HepG2 (cell line): ENCODE measurements at regions not wholly inside any gene's neighbourhood (a gene's known extent, or its start where the extent isn't known, plus 50 kb on each side); places are given as distances from the start of the nearest gene placed in this dataset.

ENCODE experiments used
- ATAC-seq: fragments of 200-7000 bp; cut with Tn5 transposase; 3 replicates; pipeline ENCODE4 v1.9.1; 2020; ENCODE audit warnings: mild to moderate bottlenecking, moderate library complexity
- BruUV-seq: library from RNA; stranded (reverse); fragments of 400-500 nt; replicated peaks from 2 replicates; lab custom pipeline; 2021; lab: Mats Ljungman, UMichigan
- CTCF ChIA-PET: fragments of 300-600 bp; formaldehyde crosslinking; extraction: SDS; loops from one replicate; lab custom pipeline; 2021; ENCODE audit warnings: low total read pairs, inconsistent platforms, low intra/inter-chr PET ratio; lab: Yijun Ruan, JAX
- POLR2A ChIA-PET: fragments of 350-600 bp; sonication (Branson Sonifier 250); formaldehyde crosslinking; loops from one replicate; lab custom pipeline; 2020; ENCODE audit warnings: antibody characterized with exemption, inconsistent platforms; lab: Yijun Ruan, JAX
- DNase-seq: peaks from one replicate; pipeline ENCODE4 v3.0.0-alpha.2; 2015; ENCODE audit warnings: low spot score
- FAIRE-seq: peaks from 3 replicates; lab custom pipeline; 2011; peaks lifted over from hg19 to GRCh38; lab: Jason Lieb, UNC
- H2AFZ ChIP-seq: one replicate; pipeline ENCODE4 v1.6.1; 2011; ENCODE audit warnings: low read length, inconsistent platforms
- H3K27ac ChIP-seq: fragments of 300-600 bp; 3 replicates; pipeline ENCODE4 v1.8.0; 2011; ENCODE audit warnings: mixed run types, mild to moderate bottlenecking, mixed read lengths, low read length, inconsistent platforms; ENCODE audit not compliant: insufficient read depth; ENCODE audit errors: extremely low read length
- H3K27me3 ChIP-seq, 2 experiments: fragments of 200-600 bp in 1 of 2; 2 replicates in 1 of 2; 3 replicates in 1 of 2; pipeline versions ENCODE4 v1.6.0 to v1.8.0; 2011; ENCODE audit warnings: low read length in 2 of 2, mild to moderate bottlenecking in 2 of 2, moderate library complexity in 2 of 2, inconsistent platforms in 1 of 2; ENCODE audit not compliant: insufficient read depth in 2 of 2, control insufficient read depth in 1 of 2
- H3K36me3 ChIP-seq, 2 experiments: fragments of 200-600 bp in 1 of 2; replicated peaks in 1 of 2; 2 replicates in 1 of 2; 3 replicates in 1 of 2; pipeline versions ENCODE4 v1.5.1 to v1.8.0; 2011; ENCODE audit warnings: low read length in 2 of 2, inconsistent platforms in 1 of 2; ENCODE audit not compliant: insufficient read depth in 2 of 2, control insufficient read depth in 1 of 2
- H3K4me1 ChIP-seq: 2 replicates; pipeline ENCODE4 v1.5.1; 2012; ENCODE audit warnings: low read length, inconsistent platforms; ENCODE audit not compliant: insufficient read depth
- H3K4me2 ChIP-seq: 2 replicates; pipeline ENCODE4 v1.6.0; 2011; ENCODE audit warnings: low read depth, low read length, inconsistent platforms
- H3K4me3 ChIP-seq, 3 experiments: fragments of 200-600 bp in 1 of 3; sonication (generic), shearing (Covaris generic) in 1 of 3; replicated peaks in 1 of 3; 2 replicates each; pipeline ENCODE4 v1.5.1; 2011 to 2016; ENCODE audit warnings: low read length in 3 of 3, inconsistent platforms in 2 of 3, low read depth in 2 of 3, mild to moderate bottlenecking in 2 of 3, control low read depth in 1 of 3, mixed read lengths in 1 of 3; ENCODE audit not compliant: insufficient read depth in 1 of 3
- H3K79me2 ChIP-seq: one replicate; pipeline ENCODE4 v1.6.1; 2011; ENCODE audit warnings: low read length, inconsistent platforms; ENCODE audit not compliant: insufficient read depth
- H3K9ac ChIP-seq: 2 replicates; pipeline ENCODE4 v1.6.0; 2011; ENCODE audit warnings: mild to moderate bottlenecking, low read depth, low read length, inconsistent platforms; ENCODE audit not compliant: insufficient read depth
- H3K9me3 ChIP-seq: 2 replicates; pipeline ENCODE4 v1.5.1; 2012; ENCODE audit warnings: mild to moderate bottlenecking, low read length
- H4K20me1 ChIP-seq: 2 replicates; pipeline ENCODE4 v1.6.0; 2011; ENCODE audit warnings: inconsistent platforms, mild to moderate bottlenecking, low read length, moderate library complexity; ENCODE audit not compliant: insufficient read depth
- CREM ChIP-seq, 2 experiments: sonication (generic) in 1 of 2; formaldehyde crosslinking in 1 of 2; IDR thresholded peaks; 2 replicates each; pipeline versions ENCODE4 v1.4.0 to v1.6.1; 2016 to 2020; ENCODE audit warnings: antibody characterized with exemption in 1 of 2, mild to moderate bottlenecking in 1 of 2, missing genetic modification reagents in 1 of 2
- EP300 ChIP-seq, 3 experiments: sonication (generic) in 1 of 3; formaldehyde crosslinking in 1 of 3; IDR thresholded peaks; 2 replicates each; pipeline versions ENCODE4 v1.5.1 to v1.6.1; 2011 to 2020; ENCODE audit warnings: low read depth in 2 of 3, low read length in 2 of 3, borderline replicate concordance in 1 of 3, improper control_type of control experiment in 1 of 3, mild to moderate bottlenecking in 1 of 3, missing genetic modification reagents in 1 of 3, moderate library complexity in 1 of 3
- FOSL2 ChIP-seq: sonication (generic); formaldehyde crosslinking; IDR thresholded peaks from 2 replicates; pipeline ENCODE4 v1.4.0; 2020; ENCODE audit warnings: missing genetic modification reagents
- FOXA3 ChIP-seq: IDR thresholded peaks from 2 replicates; pipeline ENCODE4 v1.6.1; 2016; ENCODE audit warnings: missing genetic modification reagents, missing compliant biosample characterization
- HNF1B ChIP-seq: sonication (generic); formaldehyde crosslinking; IDR thresholded peaks from 2 replicates; pipeline ENCODE4 v1.5.1; 2020; ENCODE audit warnings: mild to moderate bottlenecking, moderate library complexity, missing genetic modification reagents
- KIAA2018 ChIP-seq: sonication (generic); formaldehyde crosslinking; IDR thresholded peaks from 2 replicates; pipeline ENCODE4 v1.5.0; 2020; ENCODE audit warnings: mild to moderate bottlenecking, missing genetic modification reagents, borderline replicate concordance
- NFE2L2 ChIP-seq: fragments of 150-350 bp; IDR thresholded peaks from 2 replicates; pipeline ENCODE4 v1.6.1; 2014; ENCODE audit warnings: low read length
- PBX3 ChIP-seq: sonication (generic); formaldehyde crosslinking; IDR thresholded peaks from 2 replicates; pipeline ENCODE4 v1.8.1; 2023; ENCODE audit warnings: missing genetic modification reagents, inconsistent platforms, borderline replicate concordance
- SAP130 ChIP-seq: IDR thresholded peaks from 2 replicates; pipeline ENCODE4 v1.6.1; 2016; ENCODE audit warnings: low read depth
- TMF1 ChIP-seq: sonication (generic); formaldehyde crosslinking; IDR thresholded peaks from 2 replicates; pipeline ENCODE4 v1.8.1; 2022; ENCODE audit warnings: low read depth, missing genetic modification reagents
- ZNF792 ChIP-seq: IDR thresholded peaks from 2 replicates; pipeline ENCODE4 v1.6.1; 2016
- whole genome bisulfite sequencing: methylation state at CpG from one replicate; pipeline ENCODE4 v1.1.6; 2017; ENCODE audit warnings: low lambda C conversion rate; 5-methylcytosine and 5-hydroxymethylcytosine counted together
- in situ Hi-C: cut with HindIII; loops from 2 replicates; pipeline ENCODE4 v1.10.0; 2017; ENCODE audit warnings: low pct_unique_long_range_greater_than_20kb; ENCODE audit not compliant: extremely low pct_ligation_motif_present
- intact Hi-C: fragments of 100-400 bp; cut with micrococcal nuclease; formaldehyde crosslinking; loops from one replicate; pipeline ENCODE4 v1.10.0; 2022; ENCODE audit not compliant: unreplicated experiment

GRCh38 chr7:41573015-41573414 is 129.9 kb downstream of the INHBA start:
- ATAC-seq (no peak; the same call in 2 of the 3 replicates), FAIRE-seq (no peak), DNase-seq (no peak)
- H2AFZ ChIP-seq = peak overlapping the region; percentile 6
- BruUV-seq = no TSS peak
- intact Hi-C loops (no loop called here), in situ Hi-C loops (no loop called here)
- 0% methylated on average over 2 of the region's 2 CpGs for WGBS
- H3K9me3 ChIP-seq = peaks cover 24% of the 10 kb centered on the region
- no peak overlapping the region for H3K4me3 ChIP-seq
- no peaks in the 10 kb centered on the region for H3K79me2 ChIP-seq
- no peaks in the 10 kb centered on the region for H3K36me3 ChIP-seq
- H3K27me3 ChIP-seq = no peaks in the 10 kb centered on the region
- H3K9ac ChIP-seq = no peak overlapping the region
- ChIA-PET CTCF (no interaction called here), POLR2A (no interaction called here)
- H3K4me2 ChIP-seq = no peak overlapping the region
- H3K4me1 ChIP-seq = no peaks in the 10 kb centered on the region
- no peaks in the 10 kb centered on the region for H4K20me1 ChIP-seq
- H3K27ac ChIP-seq = no peak overlapping the region
- TF ChIP-seq KIAA2018 (CRISPR knock-in tag) = no peak
- 0 out of 2 replicates have a peak, but pooled peaks have one; percentile 12 for TF ChIP-seq SAP130 (CRISPR knock-in tag)
- no peak for TF ChIP-seq ZNF792 (CRISPR knock-in tag)
- TF ChIP-seq TMF1 (CRISPR knock-in tag) = no peak
- peak; percentile 50; the same call in 1 of the 2 replicates for TF ChIP-seq FOSL2 (CRISPR knock-in tag)
- TF ChIP-seq NFE2L2 = peak; percentile 46; the same call in 1 of the 2 replicates
- peak; percentile 20; the same call in 1 of the 2 replicates for TF ChIP-seq FOXA3
- peak in 1 of 2 experiments; percentile 36; a peak in 1 of 4 replicates for TF ChIP-seq EP300 (IDR thresholded peaks at IDR 0.05; ENCODE audit: low read depth in 2 of 2, low read length in 2 of 2)
- TF ChIP-seq EP300 (CRISPR knock-in tag; IDR thresholded peaks at IDR 0.05; ENCODE audit: borderline replicate concordance) = no peak
- TF ChIP-seq HNF1B = no peak
- no peak for TF ChIP-seq PBX3
- no peak for TF ChIP-seq CREM (IDR thresholded peaks at IDR 0.05)
- TF ChIP-seq CREM (CRISPR knock-in tag; IDR thresholded peaks at IDR 0.05) = no peak
